ENCODE measurements at regions not wholly inside any gene's neighbourhood (a gene's known extent, or its start where the extent isn't known, plus 50 kb on each side); places are given as distances from the start of the nearest gene placed in this dataset.

- Histone ChIP-seq H3K27me3 (ENCODE audit: insufficient read depth, low read length) (no peaks in the 10 kb centered on the region), H3K27ac (ENCODE audit: low read depth, low read length) (no peak overlapping the region), H3K4me3 (replicated peaks in 1 of 2; ENCODE audit: low read depth in 1 of 2, low read length in 2 of 2) (no peak overlapping the region), H3K4me2 (ENCODE audit: low read length) (no peak overlapping the region), H4K20me1 (ENCODE audit: insufficient read depth) (no peaks in the 10 kb centered on the region), H3K9me2 (ENCODE audit: insufficient read depth) (no peaks in the 10 kb centered on the region), H2AFZ (ENCODE audit: low read depth, low read length, poor library complexity, severe bottlenecking) (no peak overlapping the region), H3K4me1 (ENCODE audit: control insufficient read depth in 1 of 2, insufficient read depth in 2 of 2, low read length in 2 of 2) (peaks cover 8 to 35% of the 10 kb centered on the region in 2 experiments), H3K79me2 (ENCODE audit: insufficient read depth, low read length) (no peaks in the 10 kb centered on the region), H3K9ac (ENCODE audit: low read length) (no peak overlapping the region), H3K9me3 (ENCODE audit: control insufficient read depth in 1 of 2, insufficient read depth in 1 of 2, low read depth in 1 of 2, low read length in 2 of 2) (no peaks in the 10 kb centered on the region), H3K36me3 (ENCODE audit: control insufficient read depth in 1 of 2, insufficient read depth in 2 of 2, low read length in 2 of 2) (no peaks in the 10 kb centered on the region)
- DNase-seq (ENCODE audit: low read depth, low spot score) (no peak), ATAC-seq (no peak)
- ChIA-PET POLR2A (no interaction called here), CTCF (no interaction called here), RAD21 (ENCODE audit: low non-redundant PET in 1 of 2, low total read pairs in 2 of 2, uncharacterized antibody in 2 of 2, unreplicated experiment in 2 of 2) (no interaction called here)
- intact Hi-C loops (cut with micrococcal nuclease) = no loop called here
- no peak for TF ChIP-seq REST (IDR thresholded peaks at IDR 0.05; ENCODE audit: low read depth)
- no peak for TF ChIP-seq EZH2phosphoT487 (IDR thresholded peaks at IDR 0.05; ENCODE audit: borderline replicate concordance)
- TF ChIP-seq CBX3 (IDR thresholded peaks at IDR 0.05; ENCODE audit: low read depth) = no peak
- no peak for TF ChIP-seq RAD21 (IDR thresholded peaks at IDR 0.05; ENCODE audit: low read depth)
- BruUV-seq (replicated peaks) = no TSS peak
Measured at GRCh38 chr11:134545521-134545920, 133.5 kb upstream of the B3GAT1 start.

- H3K4me3 ChIP-seq (replicated peaks in 1 of 2; ENCODE audit: low read depth in 1 of 2, low read length in 2 of 2) = no peak overlapping the region
- no peaks in the 10 kb centered on the region for H3K9me2 ChIP-seq (ENCODE audit: insufficient read depth)
- BruUV-seq (replicated peaks) = no TSS peak
- no peak overlapping the region for H2AFZ ChIP-seq (ENCODE audit: low read depth, low read length, poor library complexity, severe bottlenecking)
- RAD21 ChIA-PET (ENCODE audit: low non-redundant PET in 1 of 2, low total read pairs in 2 of 2, uncharacterized antibody in 2 of 2, unreplicated experiment in 2 of 2) = no interaction called here
- H3K9ac ChIP-seq (ENCODE audit: low read length) = no peak overlapping the region
- no peaks in the 10 kb centered on the region for H3K9me3 ChIP-seq (ENCODE audit: control insufficient read depth in 1 of 2, insufficient read depth in 1 of 2, low read depth in 1 of 2, low read length in 2 of 2)
- intact Hi-C loops (cut with micrococcal nuclease) = no loop called here
- CTCF ChIA-PET = no interaction called here
- ATAC-seq (peak; percentile 21; the same call in 1 of the 2 replicates), DNase-seq (ENCODE audit: low read depth, low spot score) (no peak)
- peaks cover 8 to 35% of the 10 kb centered on the region in 2 experiments for H3K4me1 ChIP-seq (ENCODE audit: control insufficient read depth in 1 of 2, insufficient read depth in 2 of 2, low read length in 2 of 2)
- H3K79me2 ChIP-seq (ENCODE audit: insufficient read depth, low read length) = no peaks in the 10 kb centered on the region
- H3K27me3 ChIP-seq (ENCODE audit: insufficient read depth, low read length) = no peaks in the 10 kb centered on the region
- no peak overlapping the region for H3K27ac ChIP-seq (ENCODE audit: low read depth, low read length)
- POLR2A ChIA-PET = no interaction called here
- no peak overlapping the region for H3K4me2 ChIP-seq (ENCODE audit: low read length)
- H4K20me1 ChIP-seq (ENCODE audit: insufficient read depth) = no peaks in the 10 kb centered on the region
- H3K36me3 ChIP-seq (ENCODE audit: control insufficient read depth in 1 of 2, insufficient read depth in 2 of 2, low read length in 2 of 2) = no peaks in the 10 kb centered on the region
- TF ChIP-seq POLR2AphosphoS5 (IDR thresholded peaks at IDR 0.05; ENCODE audit: low read depth, low read length) (no peak), ELF1 (IDR thresholded peaks at IDR 0.05; ENCODE audit: borderline replicate concordance, low read depth) (no peak), TCF7L2 (IDR thresholded peaks at IDR 0.05; ENCODE audit: borderline replicate concordance, extremely low read depth, insufficient read depth, insufficient read length) (no peak), EZH2phosphoT487 (IDR thresholded peaks at IDR 0.05; ENCODE audit: borderline replicate concordance) (no peak), CEBPB (IDR thresholded peaks at IDR 0.05; ENCODE audit: low read depth) (no peak), CBX3 (IDR thresholded peaks at IDR 0.05; ENCODE audit: low read depth) (no peak), SP1 (IDR thresholded peaks at IDR 0.05; ENCODE audit: low read depth) (no peak), REST (IDR thresholded peaks at IDR 0.05; ENCODE audit: low read depth) (no peak)
Measured at GRCh38 chr11:134544095-134544815, 132.2 kb upstream of the B3GAT1 start.

Measured in HCT116 (cell line).